Kidney epithelial cell (primary cell): ENCODE measurements at regions not wholly inside any gene's neighbourhood (a gene's known extent, or its start where the extent isn't known, plus 50 kb on each side); places are given as distances from the start of the nearest gene placed in this dataset.

Source experiments
- DNase-seq: peaks from one replicate; pipeline ENCODE4 v3.0.0-alpha.2; 2010; ENCODE audit warnings: low read depth
- H3K27me3 ChIP-seq: 2 replicates; pipeline ENCODE4 v1.6.0; 2011; ENCODE audit warnings: low read length; ENCODE audit not compliant: control insufficient read depth, insufficient read depth
- H3K36me3 ChIP-seq: 2 replicates; pipeline ENCODE4 v1.5.1; 2011; ENCODE audit warnings: low read length; ENCODE audit not compliant: control insufficient read depth, insufficient read depth
- H3K4me3 ChIP-seq: 2 replicates; pipeline ENCODE4 v1.5.1; 2011; ENCODE audit warnings: low read depth, mild to moderate bottlenecking, control low read depth, low read length
- TF ChIP-seq, protein P1 (sequence below): IDR thresholded peaks from 2 replicates; pipeline ENCODE4 v1.5.1; 2011; ENCODE audit warnings: mild to moderate bottlenecking, moderate library complexity, low read length, control low read depth, inconsistent platforms; ENCODE audit not compliant: insufficient read depth, poor library complexity, severe bottlenecking

DNA sequence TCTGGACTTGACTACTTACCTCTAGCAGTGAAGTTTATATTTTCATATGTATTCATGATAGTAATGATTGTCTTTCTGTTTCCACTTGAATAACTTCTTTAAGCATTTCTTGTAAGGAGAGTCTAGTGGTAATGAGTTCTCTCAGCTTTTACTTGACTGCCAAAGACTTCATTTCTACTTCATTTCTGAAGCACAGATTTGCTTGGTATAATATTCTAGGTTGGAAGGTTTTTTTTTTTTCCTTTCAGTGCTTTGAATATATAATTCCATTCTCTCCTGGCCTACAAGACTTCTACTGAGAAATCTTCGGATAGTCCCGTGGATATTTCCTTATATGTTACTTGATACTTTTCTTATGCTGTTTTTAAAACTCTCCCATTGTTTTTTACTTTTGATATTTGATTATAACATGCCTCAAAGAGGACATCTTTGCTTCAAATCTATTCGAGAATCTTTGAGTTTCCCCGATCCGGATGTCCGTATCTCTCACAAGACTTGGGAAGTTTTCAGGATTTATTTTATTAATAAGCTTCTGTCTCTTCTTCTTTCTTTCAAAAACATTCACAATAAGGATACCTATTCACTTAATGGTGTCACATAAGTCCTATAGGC, 1560.0 kb downstream of the PCDH9 start:
- Histone ChIP-seq H3K27me3 (no peaks in the 10 kb centered on the region), H3K36me3 (no peaks in the 10 kb centered on the region), H3K4me3 (no peak overlapping the region)
- TF ChIP-seq, protein P1, sequence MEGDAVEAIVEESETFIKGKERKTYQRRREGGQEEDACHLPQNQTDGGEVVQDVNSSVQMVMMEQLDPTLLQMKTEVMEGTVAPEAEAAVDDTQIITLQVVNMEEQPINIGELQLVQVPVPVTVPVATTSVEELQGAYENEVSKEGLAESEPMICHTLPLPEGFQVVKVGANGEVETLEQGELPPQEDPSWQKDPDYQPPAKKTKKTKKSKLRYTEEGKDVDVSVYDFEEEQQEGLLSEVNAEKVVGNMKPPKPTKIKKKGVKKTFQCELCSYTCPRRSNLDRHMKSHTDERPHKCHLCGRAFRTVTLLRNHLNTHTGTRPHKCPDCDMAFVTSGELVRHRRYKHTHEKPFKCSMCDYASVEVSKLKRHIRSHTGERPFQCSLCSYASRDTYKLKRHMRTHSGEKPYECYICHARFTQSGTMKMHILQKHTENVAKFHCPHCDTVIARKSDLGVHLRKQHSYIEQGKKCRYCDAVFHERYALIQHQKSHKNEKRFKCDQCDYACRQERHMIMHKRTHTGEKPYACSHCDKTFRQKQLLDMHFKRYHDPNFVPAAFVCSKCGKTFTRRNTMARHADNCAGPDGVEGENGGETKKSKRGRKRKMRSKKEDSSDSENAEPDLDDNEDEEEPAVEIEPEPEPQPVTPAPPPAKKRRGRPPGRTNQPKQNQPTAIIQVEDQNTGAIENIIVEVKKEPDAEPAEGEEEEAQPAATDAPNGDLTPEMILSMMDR: no peak
- no peak for DNase-seq

DNA sequence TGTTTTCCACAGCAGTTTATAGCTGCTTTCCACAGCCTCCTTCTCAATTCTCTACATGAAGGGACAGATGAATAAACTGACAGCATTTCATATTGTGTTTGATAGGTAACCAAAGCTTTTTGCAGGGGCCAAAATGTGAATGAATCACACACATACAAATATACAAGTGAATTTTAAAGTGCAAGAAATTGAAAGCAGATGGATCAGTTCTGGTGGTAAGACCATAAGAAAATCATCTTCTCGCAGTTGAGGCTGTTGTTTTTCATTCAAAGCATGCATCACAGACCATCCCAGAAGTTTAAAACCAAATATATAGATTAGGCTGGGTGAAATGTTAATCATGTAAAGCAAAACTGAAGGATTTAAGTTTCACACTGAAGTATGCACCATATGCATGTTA, 1569.4 kb downstream of the PCDH9 start:
- no peak for DNase-seq
- TF ChIP-seq, protein P1: no peak
- Histone ChIP-seq H3K36me3 (no peaks in the 10 kb centered on the region), H3K4me3 (no peak overlapping the region), H3K27me3 (no peaks in the 10 kb centered on the region)

DNA sequence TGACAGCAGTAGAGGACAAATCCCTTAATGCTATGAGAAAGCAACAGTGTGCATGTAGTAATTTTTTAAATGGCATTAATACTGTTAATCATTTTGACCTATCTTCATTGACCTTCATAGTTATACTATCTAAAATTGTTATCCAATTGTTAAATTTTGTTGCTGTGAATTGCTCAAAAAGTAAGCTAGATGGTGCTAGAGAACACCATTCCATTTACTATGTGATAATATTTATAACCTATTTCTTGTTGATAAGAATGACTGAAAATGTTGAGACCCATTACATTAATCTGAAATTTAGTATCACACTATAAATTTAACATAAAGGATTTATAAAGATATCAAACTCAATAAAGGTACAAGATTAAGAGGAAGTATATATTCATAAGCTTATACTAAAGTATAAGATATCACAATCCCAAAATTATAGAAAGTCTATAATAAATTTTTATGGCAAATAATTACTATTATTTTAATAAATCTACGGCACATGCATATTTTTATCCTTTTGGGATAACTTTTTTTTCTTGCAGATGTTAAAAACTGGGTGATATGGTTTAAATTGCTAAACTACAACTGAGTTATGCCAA, 1573.3 kb downstream of the PCDH9 start:
- DNase-seq: no peak
- no peaks in the 10 kb centered on the region for H3K27me3 ChIP-seq
- no peaks in the 10 kb centered on the region for H3K36me3 ChIP-seq
- TF ChIP-seq, protein P1: peak; percentile 40
- no peak overlapping the region for H3K4me3 ChIP-seq

DNA sequence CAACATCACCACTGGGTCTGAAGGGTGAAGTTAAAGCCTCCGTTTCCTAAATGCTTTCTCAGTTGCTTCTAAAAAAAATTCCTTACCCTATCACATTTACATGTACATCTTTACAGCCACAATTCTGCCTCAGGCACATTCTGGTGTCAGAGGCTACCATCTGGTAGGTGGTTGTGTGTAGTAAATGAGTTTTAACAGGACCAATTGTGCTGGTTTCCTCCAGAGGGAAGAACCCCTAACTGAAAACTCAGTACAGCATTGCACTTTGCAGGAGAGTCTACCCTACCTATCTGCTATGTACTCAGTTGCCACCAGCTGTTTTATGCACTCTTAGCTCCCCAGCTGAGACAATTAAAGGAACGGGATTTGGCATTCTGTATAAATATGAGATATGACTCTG, 1576.5 kb downstream of the PCDH9 start:
- no peaks in the 10 kb centered on the region for H3K36me3 ChIP-seq
- TF ChIP-seq, protein P1: no peak
- no peak for DNase-seq
- H3K4me3 ChIP-seq: no peak overlapping the region
- no peaks in the 10 kb centered on the region for H3K27me3 ChIP-seq

DNA sequence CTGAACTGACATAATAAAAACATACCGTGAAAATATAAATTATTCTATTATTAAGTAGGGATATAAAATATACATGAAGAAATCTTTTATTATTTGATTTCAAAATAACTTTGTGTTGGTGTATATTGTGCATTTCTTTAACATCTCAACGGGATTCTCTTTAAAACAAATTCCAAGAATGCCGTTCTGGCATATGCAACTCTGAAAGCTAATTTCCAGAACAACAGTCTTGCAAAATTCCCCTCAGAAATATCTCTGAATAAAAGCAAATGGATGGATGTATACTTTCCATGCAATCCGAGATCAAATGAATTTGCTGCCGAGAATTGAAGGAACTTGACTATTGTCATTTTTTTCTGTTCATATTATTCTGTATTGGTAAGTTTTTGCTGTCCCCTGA, 1579.8 kb downstream of the PCDH9 start:
- no peak for DNase-seq
- no peaks in the 10 kb centered on the region for H3K36me3 ChIP-seq
- H3K4me3 ChIP-seq: no peak overlapping the region
- H3K27me3 ChIP-seq: no peaks in the 10 kb centered on the region
- TF ChIP-seq, protein P1: no peak

DNA sequence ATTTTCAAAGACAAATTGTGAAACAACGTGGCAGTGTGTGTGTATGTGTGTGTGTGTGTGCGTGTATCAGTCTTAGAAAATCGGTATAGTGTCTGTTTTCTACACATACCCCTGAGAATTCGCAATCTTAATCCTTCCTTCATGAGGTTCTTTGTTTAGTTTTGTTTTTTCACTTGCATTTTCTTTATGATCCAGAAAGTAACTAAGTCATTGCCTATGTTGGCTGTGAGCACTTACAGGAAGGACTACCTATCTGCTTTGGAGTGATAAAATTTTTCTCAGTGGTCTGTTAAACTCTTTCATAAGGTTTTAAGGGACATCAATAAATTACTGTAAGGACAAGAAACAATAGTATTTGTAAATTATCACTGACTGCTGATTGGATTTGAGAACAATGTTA, 1587.1 kb downstream of the PCDH9 start:
- no peaks in the 10 kb centered on the region for H3K36me3 ChIP-seq
- DNase-seq: no peak
- TF ChIP-seq, protein P1: no peak
- no peaks in the 10 kb centered on the region for H3K27me3 ChIP-seq
- no peak overlapping the region for H3K4me3 ChIP-seq
